OCI-LY1 (cell line): ENCODE measurements at regions not wholly inside any gene's neighbourhood (a gene's known extent, or its start where the extent isn't known, plus 50 kb on each side); places are given as distances from the start of the nearest gene placed in this dataset.

Source experiments
- H2AFZ ChIP-seq: fragments of 200-600 bp; sonication (generic), shearing (Covaris generic); 2 replicates; pipeline ENCODE4 v1.6.0; 2014; ENCODE audit warnings: antibody characterized with exemption, mild to moderate bottlenecking, low read length
- H3F3A ChIP-seq: fragments of 200-600 bp; sonication (generic), shearing (Covaris generic); 2 replicates; pipeline ENCODE4 v1.6.0; 2014; ENCODE audit warnings: mild to moderate bottlenecking, antibody characterized with exemption, low read length, moderate library complexity; ENCODE audit not compliant: insufficient read depth
- H3K27ac ChIP-seq: fragments of 200-600 bp; sonication (generic); 2 replicates; pipeline ENCODE4 v1.5.1; 2014; ENCODE audit warnings: low read length, mixed run types, mild to moderate bottlenecking, low read depth; ENCODE audit not compliant: poor library complexity, severe bottlenecking
- H3K27me3 ChIP-seq: fragments of 200-600 bp; sonication (generic); 2 replicates; pipeline ENCODE4 v1.6.0; 2014; ENCODE audit warnings: antibody characterized with exemption, mild to moderate bottlenecking, low read length, moderate library complexity; ENCODE audit not compliant: insufficient read depth
- H3K36me3 ChIP-seq: fragments of 200-600 bp; sonication (generic); 2 replicates; pipeline ENCODE4 v1.6.1; 2014; ENCODE audit warnings: mild to moderate bottlenecking, antibody characterized with exemption, low read length, moderate library complexity, mixed read lengths; ENCODE audit not compliant: insufficient read depth
- H3K4me1 ChIP-seq: fragments of 200-600 bp; sonication (generic); 2 replicates; pipeline ENCODE4 v1.5.1; 2014; ENCODE audit warnings: mild to moderate bottlenecking, low read length, moderate library complexity; ENCODE audit not compliant: insufficient read depth, severe bottlenecking
- H3K4me2 ChIP-seq: fragments of 200-600 bp; sonication (generic), shearing (Covaris generic); 2 replicates; pipeline ENCODE4 v1.6.1; 2014; ENCODE audit warnings: low read length
- H3K4me3 ChIP-seq: fragments of 200-600 bp; sonication (generic); 2 replicates; pipeline ENCODE4 v1.5.1; 2014; ENCODE audit warnings: low read length, low read depth, mild to moderate bottlenecking, mixed read lengths; ENCODE audit not compliant: poor library complexity, severe bottlenecking
- H3K79me2 ChIP-seq: fragments of 200-600 bp; shearing (Covaris generic); 2 replicates; pipeline ENCODE4 v1.6.1; 2016; ENCODE audit warnings: mixed run types, low read length, mixed read lengths; ENCODE audit not compliant: insufficient read depth
- H3K9ac ChIP-seq: fragments of 200-600 bp; sonication (generic), shearing (Covaris generic); 2 replicates; pipeline ENCODE4 v1.6.1; 2014; ENCODE audit warnings: mild to moderate bottlenecking, low read length, mixed read lengths
- H3K9me2 ChIP-seq: fragments of 200-600 bp; sonication (generic), shearing (Covaris generic); 2 replicates; pipeline ENCODE4 v1.6.1; 2014; ENCODE audit warnings: low read depth, mild to moderate bottlenecking, low read length, mixed read lengths
- H3K9me3 ChIP-seq: fragments of 200-600 bp; shearing (Covaris generic); 2 replicates; pipeline ENCODE4 v1.6.1; 2014; ENCODE audit warnings: low read length, mixed read lengths
- H4K20me1 ChIP-seq: fragments of 200-600 bp; sonication (generic), shearing (Covaris generic); 2 replicates; pipeline ENCODE4 v1.6.0; 2016; ENCODE audit warnings: mild to moderate bottlenecking, low read length; ENCODE audit not compliant: insufficient read depth
- EZH2 ChIP-seq: fragments of 200-600 bp; sonication (generic), shearing (Covaris generic); IDR thresholded peaks from 2 replicates; pipeline ENCODE4 v1.8.0; 2017; ENCODE audit warnings: borderline replicate concordance, mixed run types, mild to moderate bottlenecking, antibody characterized with exemption, low read length, moderate library complexity, mixed read lengths
- TF ChIP-seq, protein P1 (sequence below): fragments of 200-600 bp; sonication (generic), shearing (Covaris generic); IDR thresholded peaks from 2 replicates; pipeline ENCODE4 v1.5.1; 2017; ENCODE audit warnings: mild to moderate bottlenecking, antibody characterized with exemption, low read length, moderate library complexity, mixed read lengths

DNA sequence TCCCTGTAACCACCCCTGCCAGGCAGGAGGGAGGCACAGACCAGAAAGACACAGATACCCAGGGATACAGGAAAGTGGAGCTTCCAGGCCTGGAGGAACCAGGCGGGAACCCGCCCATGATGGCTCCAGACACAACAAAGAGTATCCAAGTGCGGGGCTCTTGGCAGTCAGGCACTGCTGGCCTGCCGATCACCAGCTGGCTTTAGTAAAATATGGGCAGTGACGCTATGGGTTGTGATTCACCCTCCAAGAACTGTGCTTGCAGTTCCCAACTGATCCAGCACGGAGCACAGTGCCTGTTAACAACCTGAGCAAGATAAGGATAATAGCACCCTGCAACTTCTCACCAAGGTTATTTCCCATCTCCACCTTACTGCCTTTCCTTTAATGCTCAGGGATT is 463.3 kb downstream of the IRX1 start:
- no peak overlapping the region for H3K27ac ChIP-seq
- H3K9me2 ChIP-seq, result no peaks in the 10 kb centered on the region
- H3K9me3 ChIP-seq, result no peaks in the 10 kb centered on the region
- no peaks in the 10 kb centered on the region for H3K4me1 ChIP-seq
- H3K4me3 ChIP-seq, result no peak overlapping the region
- no peak overlapping the region for H2AFZ ChIP-seq
- no peaks in the 10 kb centered on the region for H4K20me1 ChIP-seq
- H3F3A ChIP-seq, result no peaks in the 10 kb centered on the region
- no peaks in the 10 kb centered on the region for H3K27me3 ChIP-seq
- no peak for TF ChIP-seq EZH2
- TF ChIP-seq, protein P1, sequence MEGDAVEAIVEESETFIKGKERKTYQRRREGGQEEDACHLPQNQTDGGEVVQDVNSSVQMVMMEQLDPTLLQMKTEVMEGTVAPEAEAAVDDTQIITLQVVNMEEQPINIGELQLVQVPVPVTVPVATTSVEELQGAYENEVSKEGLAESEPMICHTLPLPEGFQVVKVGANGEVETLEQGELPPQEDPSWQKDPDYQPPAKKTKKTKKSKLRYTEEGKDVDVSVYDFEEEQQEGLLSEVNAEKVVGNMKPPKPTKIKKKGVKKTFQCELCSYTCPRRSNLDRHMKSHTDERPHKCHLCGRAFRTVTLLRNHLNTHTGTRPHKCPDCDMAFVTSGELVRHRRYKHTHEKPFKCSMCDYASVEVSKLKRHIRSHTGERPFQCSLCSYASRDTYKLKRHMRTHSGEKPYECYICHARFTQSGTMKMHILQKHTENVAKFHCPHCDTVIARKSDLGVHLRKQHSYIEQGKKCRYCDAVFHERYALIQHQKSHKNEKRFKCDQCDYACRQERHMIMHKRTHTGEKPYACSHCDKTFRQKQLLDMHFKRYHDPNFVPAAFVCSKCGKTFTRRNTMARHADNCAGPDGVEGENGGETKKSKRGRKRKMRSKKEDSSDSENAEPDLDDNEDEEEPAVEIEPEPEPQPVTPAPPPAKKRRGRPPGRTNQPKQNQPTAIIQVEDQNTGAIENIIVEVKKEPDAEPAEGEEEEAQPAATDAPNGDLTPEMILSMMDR, result no peak
- no peaks in the 10 kb centered on the region for H3K36me3 ChIP-seq
- H3K9ac ChIP-seq, result no peak overlapping the region
- no peak overlapping the region for H3K4me2 ChIP-seq
- no peaks in the 10 kb centered on the region for H3K79me2 ChIP-seq

DNA sequence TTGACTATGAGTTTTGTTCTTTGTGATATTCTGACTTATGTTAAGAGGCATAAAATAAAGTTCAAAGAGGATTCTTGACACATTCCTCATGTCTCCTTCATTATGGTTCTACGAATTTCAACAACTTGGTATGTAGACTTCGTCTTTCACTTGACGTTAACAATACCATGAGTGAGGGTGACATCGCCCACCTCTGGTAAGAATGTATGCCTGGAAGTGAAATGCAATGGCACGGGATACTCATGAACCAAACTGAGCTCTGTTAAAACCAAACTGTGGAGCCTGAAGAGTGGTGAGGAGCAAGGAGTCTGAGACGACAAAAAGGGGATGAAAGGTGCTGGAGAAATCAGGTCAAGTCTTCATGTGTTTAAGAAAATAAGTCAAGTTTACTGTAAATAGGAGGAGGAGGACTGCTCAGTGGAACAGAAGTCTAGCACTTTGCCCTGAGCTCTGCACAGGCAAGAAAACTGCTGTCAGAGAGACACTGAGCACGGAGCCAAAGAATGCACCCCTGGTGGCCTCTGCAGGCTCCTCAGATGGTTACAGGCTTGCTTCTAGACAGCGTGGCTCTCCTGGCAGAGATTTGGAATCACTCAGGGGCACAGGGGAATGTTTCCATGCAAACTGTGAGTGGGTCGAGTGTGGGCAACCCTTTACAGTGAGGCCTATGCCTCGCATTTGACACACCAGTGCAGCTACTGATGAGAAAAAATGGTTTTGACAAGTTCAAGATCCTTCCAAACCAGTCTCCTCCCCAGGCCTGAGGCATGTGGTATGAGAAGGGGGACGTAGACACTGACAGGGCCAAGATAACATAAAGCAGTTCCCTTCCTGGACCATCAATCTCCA is 470.1 kb downstream of the IRX1 start:
- H3K9me2 ChIP-seq, result no peaks in the 10 kb centered on the region
- no peaks in the 10 kb centered on the region for H3K9me3 ChIP-seq
- no peaks in the 10 kb centered on the region for H3K79me2 ChIP-seq
- H3K36me3 ChIP-seq, result no peaks in the 10 kb centered on the region
- no peak overlapping the region for H2AFZ ChIP-seq
- TF ChIP-seq, protein P1, result no peak
- TF ChIP-seq EZH2, result no peak
- no peak overlapping the region for H3K27ac ChIP-seq
- no peaks in the 10 kb centered on the region for H3F3A ChIP-seq
- no peak overlapping the region for H3K9ac ChIP-seq
- H3K4me3 ChIP-seq, result no peak overlapping the region
- H3K4me1 ChIP-seq, result no peaks in the 10 kb centered on the region
- H3K4me2 ChIP-seq, result no peak overlapping the region
- no peaks in the 10 kb centered on the region for H4K20me1 ChIP-seq
- H3K27me3 ChIP-seq, result no peaks in the 10 kb centered on the region

DNA sequence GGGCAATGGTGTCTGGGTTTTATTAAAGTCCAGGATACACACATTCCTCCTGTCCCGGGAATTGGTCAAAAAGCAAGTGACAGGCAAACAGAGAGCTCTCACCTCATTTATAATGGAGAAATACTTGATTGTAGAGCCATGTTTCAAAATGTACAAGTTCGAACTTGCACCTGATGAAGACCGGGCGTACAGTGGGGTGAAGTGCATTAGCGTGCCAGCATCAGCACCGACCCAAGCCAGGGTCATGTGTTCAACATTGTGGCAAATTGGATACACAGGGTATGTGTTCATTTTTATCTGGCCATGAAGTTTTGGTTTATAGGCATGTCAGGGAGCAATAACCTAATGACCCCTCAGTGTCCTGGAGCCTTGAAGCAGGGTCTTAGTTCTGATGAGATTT is 472.5 kb downstream of the IRX1 start:
- Histone ChIP-seq H3K27me3 (no peaks in the 10 kb centered on the region), H4K20me1 (no peaks in the 10 kb centered on the region), H3F3A (no peaks in the 10 kb centered on the region), H3K4me1 (no peaks in the 10 kb centered on the region), H3K36me3 (no peaks in the 10 kb centered on the region), H3K4me3 (no peak overlapping the region), H3K9ac (no peak overlapping the region), H3K4me2 (no peak overlapping the region), H3K27ac (no peak overlapping the region), H3K9me3 (no peaks in the 10 kb centered on the region), H3K79me2 (no peaks in the 10 kb centered on the region), H3K9me2 (no peaks in the 10 kb centered on the region), H2AFZ (no peak overlapping the region)
- TF ChIP-seq EZH2, result no peak
- TF ChIP-seq, protein P1, result no peak
